ENCODE measurements at regions not wholly inside any gene's neighbourhood (a gene's known extent, or its start where the extent isn't known, plus 50 kb on each side); places are given as distances from the start of the nearest gene placed in this dataset.

DNA sequence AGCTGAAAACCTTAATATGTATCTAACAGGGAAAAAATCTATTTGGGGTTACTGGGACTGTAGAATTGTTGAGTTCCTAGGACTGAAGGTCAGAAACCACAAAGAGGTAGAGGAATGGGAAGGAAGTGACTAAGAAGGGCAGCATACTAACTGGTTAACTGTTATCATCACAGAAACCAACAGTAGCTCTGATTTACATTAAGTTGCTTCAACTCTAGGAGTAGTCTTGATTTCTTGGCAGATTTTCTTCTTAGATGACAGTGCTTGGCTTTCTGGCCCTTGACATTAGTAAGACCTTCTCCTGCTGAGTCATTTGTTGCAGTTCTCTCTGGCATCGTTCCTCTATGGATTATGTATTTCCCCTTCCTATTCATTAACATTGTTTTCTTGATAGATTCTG is 116.1 kb upstream of the RASA1 start:
- TF ChIP-seq, protein P1, sequence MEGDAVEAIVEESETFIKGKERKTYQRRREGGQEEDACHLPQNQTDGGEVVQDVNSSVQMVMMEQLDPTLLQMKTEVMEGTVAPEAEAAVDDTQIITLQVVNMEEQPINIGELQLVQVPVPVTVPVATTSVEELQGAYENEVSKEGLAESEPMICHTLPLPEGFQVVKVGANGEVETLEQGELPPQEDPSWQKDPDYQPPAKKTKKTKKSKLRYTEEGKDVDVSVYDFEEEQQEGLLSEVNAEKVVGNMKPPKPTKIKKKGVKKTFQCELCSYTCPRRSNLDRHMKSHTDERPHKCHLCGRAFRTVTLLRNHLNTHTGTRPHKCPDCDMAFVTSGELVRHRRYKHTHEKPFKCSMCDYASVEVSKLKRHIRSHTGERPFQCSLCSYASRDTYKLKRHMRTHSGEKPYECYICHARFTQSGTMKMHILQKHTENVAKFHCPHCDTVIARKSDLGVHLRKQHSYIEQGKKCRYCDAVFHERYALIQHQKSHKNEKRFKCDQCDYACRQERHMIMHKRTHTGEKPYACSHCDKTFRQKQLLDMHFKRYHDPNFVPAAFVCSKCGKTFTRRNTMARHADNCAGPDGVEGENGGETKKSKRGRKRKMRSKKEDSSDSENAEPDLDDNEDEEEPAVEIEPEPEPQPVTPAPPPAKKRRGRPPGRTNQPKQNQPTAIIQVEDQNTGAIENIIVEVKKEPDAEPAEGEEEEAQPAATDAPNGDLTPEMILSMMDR (IDR thresholded peaks at IDR 0.05): no peak
- TF ChIP-seq POLR2AphosphoS5 (IDR thresholded peaks at IDR 0.05) (no peak), EP300 (IDR thresholded peaks at IDR 0.05; ENCODE audit: low read depth) (no peak)
